HG02588 (cell line): ENCODE measurements at regions not wholly inside any gene's neighbourhood (a gene's known extent, or its start where the extent isn't known, plus 50 kb on each side); places are given as distances from the start of the nearest gene placed in this dataset.
"Not testable (repeated sequence)": the region's sequence is repeated elsewhere in the genome, so short reads cannot be mapped to it uniquely, and the experiment has no call there.

ENCODE experiments used
- ATAC-seq: cut with Tn5 transposase; IDR thresholded peaks from one replicate; pipeline ENCODE4 v1.9.1; 2021; ENCODE audit warnings: mild to moderate bottlenecking, moderate library complexity; ENCODE audit not compliant: unreplicated experiment

DNA sequence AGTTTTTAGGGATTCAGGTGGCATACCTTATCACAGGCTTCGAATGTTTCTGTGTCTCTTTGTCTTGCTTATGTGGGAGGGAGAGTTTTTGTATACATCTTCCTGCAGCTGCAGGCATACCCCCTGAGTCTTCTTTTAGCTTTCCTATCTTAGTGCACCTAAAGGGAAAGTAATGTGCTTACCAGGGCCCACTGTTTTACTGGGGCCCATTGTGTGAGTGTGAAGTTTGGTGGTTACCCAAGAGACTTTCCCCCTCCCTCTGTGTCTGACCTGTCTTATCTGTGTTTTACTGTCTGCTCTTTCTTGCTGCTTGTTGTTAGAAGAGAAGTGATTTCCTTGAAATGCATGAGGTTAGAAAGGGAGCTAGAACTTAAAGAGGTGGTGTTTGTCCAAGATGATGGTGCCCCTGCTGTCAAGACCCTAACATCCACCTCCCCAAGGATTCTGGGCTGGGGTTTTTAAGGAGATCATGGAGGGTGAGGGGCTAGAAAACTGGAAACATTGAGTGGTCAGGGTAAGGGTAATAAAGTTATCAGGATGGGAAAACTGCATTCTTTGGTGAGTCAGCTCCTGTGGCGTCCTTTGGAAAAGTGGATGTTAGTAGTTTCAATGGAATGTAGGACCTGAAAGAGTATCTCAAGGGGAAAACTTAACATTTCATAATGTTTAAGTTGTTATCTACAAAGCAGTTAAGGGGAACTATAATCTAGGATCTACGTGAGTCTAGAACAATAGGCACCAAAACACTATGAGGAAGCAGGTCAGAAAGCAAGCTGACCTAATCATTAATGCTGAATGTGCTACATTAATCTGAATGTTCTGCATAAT is 583.5 kb upstream of the TUSC1 start:
- no peak for ATAC-seq

DNA sequence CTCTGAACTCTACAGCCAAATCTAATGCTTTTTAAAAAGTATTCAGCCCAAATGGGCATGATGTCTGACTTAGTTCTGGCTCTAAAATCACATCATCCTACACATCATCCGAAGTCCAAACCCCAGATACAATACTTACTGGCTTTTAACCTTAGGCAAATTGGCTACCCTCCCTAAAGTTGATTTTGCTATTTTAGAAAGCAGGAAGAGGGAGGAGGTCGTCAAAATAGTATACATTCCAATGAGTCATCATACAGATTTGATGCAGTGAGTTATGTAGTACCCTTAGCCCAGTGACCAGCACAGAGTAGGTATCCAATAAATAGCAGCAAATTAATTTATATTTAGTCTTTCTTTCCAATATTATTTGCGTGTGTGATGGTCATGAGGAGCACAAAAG is 582.0 kb upstream of the TUSC1 start:
- no peak for ATAC-seq

DNA sequence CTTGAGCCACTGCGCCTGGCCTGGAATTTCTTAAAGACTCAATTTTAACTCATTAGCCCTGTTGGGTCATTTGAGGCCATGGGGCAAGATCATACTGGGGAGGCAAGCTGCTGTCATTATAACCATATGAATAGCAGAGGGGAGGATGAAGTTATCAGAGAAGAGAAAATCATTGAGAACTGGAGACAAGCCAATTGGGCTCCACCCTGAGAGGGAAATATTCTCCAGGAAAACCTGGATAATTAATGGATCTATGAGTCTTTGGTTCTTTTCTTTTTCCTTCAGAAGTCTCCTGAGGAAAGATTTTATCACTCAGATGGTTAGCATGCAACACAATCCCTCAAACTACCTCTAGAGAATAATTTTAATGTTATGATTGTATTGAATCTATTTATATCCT is 569.6 kb upstream of the TUSC1 start:
- ATAC-seq = no peak

DNA sequence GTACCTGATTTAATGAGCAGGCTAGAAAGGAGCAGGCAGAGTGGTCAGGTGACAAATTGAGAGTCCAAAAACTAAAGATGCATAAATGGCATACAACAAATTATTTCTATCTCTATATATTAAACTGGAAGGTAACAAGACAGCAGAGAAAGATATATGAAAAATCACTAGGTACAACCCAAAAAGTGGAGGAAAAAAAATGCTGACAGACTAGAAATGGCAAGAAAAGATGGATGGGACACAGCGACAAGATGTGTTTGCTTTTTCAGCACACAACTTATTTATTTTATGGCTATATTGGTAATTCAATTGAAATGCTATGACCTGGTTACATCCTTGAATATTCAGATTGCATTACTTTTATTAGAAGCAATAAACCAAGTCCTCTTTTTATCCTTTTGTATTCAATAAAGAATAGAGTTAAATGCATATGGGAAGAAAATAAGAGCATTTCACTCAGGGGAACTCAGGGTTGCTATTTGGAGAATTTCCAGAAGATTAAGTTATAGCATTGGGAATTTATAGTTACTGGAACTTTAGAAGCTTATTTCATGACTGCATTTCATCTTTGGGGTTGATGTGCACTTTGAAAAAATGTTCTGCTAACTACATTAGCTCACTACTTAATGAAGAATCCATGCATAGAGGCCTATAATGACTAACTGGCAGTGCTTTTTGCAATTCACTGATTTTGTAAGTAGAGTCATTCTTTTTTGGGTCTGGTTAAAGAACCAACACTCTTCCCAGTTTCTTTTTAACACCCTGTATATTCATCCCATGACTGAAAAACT is 566.6 kb upstream of the TUSC1 start:
- no peak for ATAC-seq

DNA sequence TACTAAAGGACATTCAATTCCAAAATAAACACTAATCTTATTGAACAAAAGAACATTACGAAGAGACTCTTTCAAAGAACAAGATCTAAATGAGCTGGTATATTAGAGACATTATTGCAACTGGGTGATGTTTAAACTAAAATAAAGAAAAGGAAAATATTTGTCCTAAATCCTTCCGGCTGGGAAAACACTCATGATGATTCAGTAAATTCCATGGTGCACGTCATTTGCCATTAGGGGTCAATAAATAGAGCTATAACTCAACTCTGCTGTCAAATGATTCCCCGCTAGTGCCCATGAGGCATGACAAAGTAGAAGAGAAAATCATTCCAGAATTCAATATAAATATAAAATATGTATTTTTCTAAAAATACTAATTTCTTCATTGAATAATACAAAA is 565.5 kb upstream of the TUSC1 start:
- no peak for ATAC-seq

DNA sequence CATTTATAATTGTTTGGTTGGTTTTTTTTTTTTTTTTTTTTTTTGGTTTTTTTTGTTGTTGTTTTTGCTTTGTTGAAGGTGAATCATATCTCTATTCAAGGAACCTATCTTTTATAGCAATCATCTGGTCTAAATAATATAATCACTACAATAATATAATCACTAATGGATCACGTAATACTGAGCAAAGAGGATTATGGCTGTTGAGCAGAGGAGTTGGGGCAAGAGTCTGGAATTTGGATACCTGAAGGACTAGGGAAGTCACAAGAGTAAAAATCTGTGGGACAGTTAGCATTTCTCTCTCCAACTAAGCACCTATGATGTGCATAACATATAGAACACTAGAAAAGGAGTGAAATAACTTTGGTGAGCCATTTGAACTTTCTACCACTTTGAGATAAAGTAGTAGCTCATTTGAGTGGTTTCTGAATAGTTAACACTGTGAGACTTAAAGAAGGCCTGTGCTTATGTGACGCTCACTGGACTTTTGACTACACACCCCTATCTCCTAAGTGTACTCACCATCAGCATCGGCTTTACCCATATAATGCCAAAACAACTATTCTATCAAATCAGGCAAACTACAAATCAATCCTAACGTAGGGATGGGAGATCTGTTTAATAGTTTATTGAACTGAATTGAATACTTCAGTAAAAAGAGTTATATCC is 564.9 kb upstream of the TUSC1 start:
- no peak for ATAC-seq

DNA sequence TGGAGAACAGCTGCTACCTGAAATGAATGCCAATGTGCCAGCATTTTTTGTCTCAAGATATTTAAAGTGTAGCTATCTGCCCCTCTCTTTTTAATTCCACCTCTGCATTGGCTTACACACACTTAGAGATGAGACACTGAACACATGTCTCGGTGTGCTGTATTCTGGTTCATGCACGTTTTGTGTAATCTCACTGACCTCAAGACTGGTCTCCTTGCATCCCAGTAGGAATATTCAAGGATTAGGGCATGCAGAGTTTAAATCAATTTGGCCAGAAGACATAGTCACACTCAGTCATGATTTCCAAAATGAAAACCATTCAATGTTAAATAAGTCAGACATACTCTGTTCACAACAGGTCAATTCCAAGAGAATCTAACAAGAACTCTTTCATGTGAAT is 561.8 kb upstream of the TUSC1 start:
- ATAC-seq = no peak

DNA sequence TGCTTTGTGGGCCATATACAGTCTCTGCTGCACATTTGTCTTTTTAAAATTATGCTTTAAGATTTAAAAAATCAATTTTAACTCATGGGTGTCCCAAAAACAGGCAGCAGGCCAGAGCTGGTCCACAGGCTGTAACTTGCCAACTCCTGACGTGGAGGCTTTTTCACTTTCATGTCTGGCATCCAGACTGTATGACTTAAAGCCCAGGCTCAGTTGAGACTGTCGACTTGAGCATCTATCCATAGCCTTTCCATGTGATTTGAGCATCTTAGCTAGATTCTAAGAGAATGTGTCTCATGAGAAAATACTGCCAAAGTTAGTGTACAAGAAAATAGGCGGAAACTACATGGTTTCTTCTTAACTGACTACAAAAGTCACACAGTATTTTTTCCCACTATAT is 559.0 kb upstream of the TUSC1 start:
- ATAC-seq = no peak

DNA sequence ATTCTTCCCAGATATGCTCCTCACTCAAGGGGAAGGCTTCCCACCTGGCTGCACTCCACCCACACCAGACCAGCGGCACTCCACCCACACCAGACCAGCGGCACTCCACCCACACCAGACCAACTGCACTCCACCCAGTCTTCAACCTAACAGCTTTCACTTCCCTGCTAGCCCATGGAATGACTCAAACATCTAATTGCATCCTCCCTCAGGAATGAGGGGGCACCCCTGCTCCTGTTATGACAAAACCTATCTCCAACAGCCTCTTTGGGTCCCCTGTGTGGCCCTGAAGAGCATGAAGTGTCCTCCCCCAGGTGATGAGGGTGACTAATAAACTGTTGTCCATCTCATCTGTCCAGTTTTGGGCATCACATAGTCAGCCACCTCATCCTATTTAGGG is 556.6 kb upstream of the TUSC1 start:
- no peak for ATAC-seq

DNA sequence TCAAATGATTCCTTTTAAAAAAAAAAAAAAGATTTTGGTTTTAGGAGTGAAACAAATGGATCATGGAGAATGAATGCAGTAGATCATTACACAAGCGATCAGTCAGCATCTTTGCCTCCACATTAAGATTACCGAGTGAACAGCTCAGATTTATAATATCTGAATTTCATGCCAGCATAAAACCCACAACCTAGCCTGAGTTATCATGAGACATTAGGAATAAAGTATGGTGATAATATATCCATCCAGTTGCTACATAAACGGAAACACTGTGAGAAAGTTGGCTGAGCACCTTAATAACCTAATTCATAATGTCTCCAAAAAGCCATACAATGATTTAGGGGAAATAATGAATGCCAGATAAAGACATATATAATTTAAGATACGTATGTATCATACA is 553.1 kb upstream of the TUSC1 start:
- no peak for ATAC-seq

DNA sequence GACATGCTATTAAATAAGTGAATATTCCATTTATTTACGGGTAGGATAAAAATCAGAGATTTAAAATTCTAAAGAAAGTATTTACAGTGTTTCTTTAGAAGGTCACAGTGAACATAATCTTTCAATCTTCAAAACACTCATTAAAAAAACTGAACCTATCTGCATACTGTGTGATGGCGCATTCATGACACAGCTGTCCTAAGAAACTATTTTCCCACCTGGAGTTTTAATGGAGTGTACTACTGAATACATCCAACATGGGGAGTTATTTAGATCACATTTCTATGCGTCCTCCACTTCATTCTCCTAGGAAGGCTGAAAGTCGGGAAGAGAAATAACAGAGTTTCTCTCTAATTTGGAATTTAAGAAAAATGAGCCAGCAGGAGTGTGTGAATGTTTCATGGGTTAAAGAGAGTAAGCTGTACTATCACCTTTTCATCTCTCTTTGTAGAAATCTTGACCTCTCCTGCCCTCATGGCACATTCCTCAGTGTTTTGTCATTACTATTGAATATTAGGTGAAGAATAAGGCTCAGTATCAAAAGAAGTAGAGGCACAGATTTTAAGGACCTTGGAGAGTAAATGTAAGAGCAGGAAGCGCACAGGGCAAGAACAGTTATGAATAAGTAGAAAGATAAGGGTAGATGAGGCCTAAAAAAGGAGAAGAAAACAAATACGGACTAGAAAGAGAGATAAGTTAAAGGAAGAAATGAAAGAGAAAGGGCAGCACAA is 551.2 kb upstream of the TUSC1 start:
- no peak for ATAC-seq

DNA sequence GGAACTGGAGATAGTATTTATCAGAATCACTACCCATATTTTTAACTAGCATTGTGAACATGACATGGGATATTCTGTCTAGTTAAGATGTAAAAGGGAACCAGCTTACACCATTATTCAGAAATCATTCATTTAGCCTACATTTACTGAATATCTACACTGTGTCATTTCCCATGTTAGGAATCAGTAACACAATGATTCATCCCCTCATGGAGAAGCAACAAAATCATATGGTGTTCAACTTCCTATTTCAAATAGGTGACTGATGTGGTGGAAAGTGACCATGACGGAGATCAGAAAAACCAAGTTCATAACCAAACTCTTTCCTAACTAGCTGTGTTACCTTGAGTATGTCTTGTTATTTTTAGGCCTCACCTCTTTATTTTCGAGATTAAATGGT is 550.0 kb upstream of the TUSC1 start:
- ATAC-seq = no peak

DNA sequence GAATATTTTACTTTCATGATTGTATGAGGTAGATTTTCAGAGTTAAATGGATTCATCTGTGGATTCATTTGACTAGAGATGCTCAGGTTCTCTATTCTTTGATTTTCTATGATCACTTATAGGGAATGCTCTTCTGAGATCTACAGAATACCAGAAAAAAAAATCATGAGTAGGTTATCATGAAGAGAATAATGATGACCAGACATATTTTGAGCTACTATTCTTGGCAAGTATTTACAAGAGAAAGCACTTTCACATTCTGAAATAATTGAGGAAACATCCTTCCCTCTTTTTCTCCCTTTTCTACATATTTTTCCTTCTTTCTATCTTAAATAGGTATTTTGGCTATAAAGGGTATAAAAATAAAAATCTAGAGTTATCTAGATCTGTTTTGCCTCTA is 543.0 kb upstream of the TUSC1 start:
- no peak for ATAC-seq

DNA sequence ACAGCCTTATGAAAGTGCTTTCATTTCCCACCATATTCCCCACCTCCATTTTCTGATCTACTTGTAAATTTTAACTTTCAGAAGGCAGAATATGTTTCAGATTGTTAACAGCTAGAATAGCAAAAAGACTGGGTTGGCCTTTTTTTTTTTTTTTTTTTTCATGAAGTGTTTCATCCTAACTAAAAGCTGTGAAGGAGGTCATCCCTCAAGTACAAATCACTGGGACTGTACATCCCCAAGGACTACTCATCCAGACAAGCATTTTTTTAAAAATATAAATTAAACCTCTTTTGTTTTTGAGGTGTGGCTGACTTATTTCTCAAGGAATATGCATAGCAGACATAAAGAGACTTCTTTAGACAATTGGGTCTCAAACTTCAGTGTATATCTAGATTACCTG is 542.1 kb upstream of the TUSC1 start:
- no peak for ATAC-seq

DNA sequence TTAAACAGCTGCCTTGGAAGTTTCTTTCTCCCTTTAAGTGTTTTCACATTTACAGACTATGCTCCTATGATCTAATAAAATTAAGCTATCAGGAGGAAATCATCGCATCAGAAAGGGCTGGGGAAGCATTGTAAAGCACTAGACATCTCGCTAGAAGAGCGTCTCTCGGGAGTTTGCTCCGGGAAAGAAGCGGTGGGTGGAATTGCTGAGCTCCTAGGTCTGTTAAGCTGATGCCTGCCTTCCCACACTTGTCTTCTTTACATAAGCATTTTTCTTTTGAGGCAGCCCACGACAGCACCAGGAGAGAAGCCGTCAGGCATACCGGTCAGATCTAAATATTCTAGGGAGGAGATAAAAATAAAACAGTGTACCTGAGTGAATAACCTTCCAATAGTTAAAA is 541.7 kb upstream of the TUSC1 start:
- ATAC-seq = no peak

DNA sequence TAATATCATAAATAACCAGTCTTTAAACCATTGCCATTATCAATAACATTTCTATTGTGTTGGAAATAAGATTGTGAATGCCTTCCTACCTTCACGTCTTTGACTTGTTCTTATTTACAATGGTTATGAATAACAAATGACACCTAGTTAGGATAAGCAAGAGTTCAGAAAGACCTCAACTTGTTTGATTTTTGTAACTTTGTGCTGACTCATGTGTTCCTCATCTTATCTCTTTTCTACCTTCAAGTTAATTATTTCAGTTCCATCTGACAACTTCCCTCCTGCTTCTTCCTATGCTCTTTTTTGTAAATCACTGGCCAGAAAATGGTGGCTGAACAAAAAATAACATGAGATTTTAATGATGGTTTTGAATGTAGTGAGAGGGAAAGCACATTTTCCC is 538.5 kb upstream of the TUSC1 start:
- ATAC-seq = no peak

DNA sequence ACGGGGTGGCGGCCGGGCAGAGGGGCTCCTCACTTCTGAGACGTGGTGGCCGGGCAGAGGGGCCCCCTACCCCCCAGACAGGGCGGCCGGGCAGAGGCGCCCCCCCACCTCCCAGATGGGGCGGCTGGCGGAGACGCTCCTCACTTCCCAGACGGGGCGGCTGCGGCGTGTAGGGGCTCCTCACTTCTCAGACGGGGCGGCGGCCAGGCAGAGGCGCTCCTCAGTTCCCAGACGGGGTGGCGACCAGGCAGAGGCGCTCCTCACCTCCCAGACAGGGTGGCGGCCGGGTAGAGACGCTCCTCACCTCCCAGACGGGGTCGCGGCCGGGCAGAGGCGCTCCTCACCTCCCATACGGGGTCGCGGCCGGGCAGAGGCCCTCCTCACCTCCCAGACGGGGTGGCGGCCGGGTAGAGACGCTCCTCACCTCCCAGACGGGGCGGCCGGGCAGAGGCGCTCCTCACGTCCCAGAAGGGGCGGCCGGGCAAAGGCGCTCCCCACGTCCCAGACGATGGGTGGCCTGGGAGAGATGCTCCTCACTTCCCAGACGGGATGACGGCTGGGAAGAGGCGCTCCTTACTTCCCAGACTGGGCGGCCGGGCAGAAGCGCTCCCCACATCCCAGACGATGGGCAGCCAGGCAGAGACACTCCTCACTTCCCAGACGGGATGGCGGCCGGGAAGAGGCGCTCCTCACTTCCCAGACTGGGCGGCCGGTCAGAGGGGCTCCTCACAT is 536.6 kb upstream of the TUSC1 start:
- not testable (repeated sequence) for ATAC-seq

DNA sequence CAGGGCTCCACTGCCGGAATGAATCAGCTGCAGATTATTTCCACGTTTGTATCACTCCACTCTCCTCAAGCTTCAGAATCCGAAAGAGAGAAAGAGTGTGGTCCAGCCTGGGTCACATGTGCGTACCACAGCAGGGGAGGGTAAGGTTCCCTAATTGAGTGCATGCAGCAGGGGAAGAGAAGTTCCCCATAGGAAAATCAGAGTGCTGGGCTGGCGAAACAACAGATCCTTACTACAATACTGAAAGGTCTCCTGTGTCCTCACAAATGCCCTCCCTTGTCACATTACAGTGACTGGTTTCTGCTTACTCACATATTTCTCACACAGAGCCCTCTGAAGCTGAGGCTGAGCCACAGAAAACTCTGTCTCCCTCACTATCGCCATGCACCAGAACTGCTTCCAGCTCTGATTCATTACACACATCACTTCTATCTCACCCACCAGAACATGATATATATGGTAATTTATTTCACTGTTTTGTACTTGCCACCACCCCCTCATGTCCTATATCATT is 532.2 kb upstream of the TUSC1 start:
- peak; percentile 47 for ATAC-seq

DNA sequence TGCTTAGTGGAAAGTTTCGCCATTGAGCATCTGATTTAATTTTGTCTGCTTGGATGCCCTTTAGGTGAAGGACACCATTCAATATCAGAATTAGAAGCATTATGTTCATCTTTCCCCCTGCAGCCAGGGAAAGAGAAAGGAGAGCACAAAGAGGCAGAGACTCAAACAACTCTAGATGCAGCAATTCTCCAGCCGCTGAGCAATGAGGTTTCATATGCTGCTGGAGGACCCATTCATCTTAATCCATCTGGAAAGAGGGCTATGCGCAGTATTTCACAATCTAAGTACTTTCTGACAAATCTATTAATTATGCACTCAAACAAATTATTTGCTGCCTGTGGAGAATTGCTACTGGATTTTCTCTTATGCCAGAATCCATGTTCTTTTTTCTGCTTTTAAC is 527.0 kb upstream of the TUSC1 start:
- ATAC-seq = no peak

DNA sequence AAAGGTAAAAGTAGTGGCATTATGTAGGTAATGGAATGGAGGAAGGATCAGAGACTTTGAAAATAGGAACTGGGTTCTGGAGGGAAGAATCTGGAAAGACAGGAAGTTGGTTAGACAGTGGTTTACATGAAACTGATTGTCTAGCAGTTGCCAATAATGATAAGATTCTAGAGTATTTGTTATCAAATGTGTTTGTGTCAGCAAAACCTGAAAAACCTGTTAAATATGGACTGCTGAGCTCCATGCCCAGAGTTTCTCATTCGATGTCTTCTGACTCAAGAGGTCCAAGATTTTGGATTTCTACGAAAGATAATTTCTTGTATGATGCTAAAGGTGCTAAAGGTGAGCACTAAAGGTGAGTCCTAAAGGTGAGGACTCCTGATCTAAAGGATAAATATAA is 515.0 kb upstream of the TUSC1 start:
- ATAC-seq = no peak
